Hindlimb muscle (tissue), 1 donor: ENCODE measurements at regions not wholly inside any gene's neighbourhood (a gene's known extent, or its start where the extent isn't known, plus 50 kb on each side); places are given as distances from the start of the nearest gene placed in this dataset.
"Not testable (repeated sequence)": the region's sequence is repeated elsewhere in the genome, so short reads cannot be mapped to it uniquely, and the experiment has no call there.

Experiments
- DNase-seq: peaks from one replicate; pipeline ENCODE4 v3.0.0-alpha.2; 2013

GRCh38 chr10:15428681-15429080 lies 57.6 kb upstream of the FAM171A1 start:
- DNase-seq, result no peak

- peak; percentile 50 for DNase-seq
Observed at GRCh38 chr10:15427843-15428414, 56.8 kb upstream of the FAM171A1 start.

GRCh38 chr10:15426558-15426957 lies 55.5 kb upstream of the FAM171A1 start:
- no peak for DNase-seq

- no peak for DNase-seq
Observed at GRCh38 chr10:15426115-15426514, 55.0 kb upstream of the FAM171A1 start.

- DNase-seq, result not testable (repeated sequence)
Observed at GRCh38 chr10:15421875-15422274, 50.8 kb upstream of the FAM171A1 start.
